CD4-positive, alpha-beta T cell (primary cell): ENCODE measurements at regions not wholly inside any gene's neighbourhood (a gene's known extent, or its start where the extent isn't known, plus 50 kb on each side); places are given as distances from the start of the nearest gene placed in this dataset.

Source experiments
- ATAC-seq: fragments of 200-7000 bp; cut with Tn5 transposase; one replicate; pipeline ENCODE4 v1.10.0; 2022; ENCODE audit warnings: mild to moderate bottlenecking; ENCODE audit not compliant: poor library complexity
- CTCF ChIA-PET: fragments of 350-600 bp; sonication (Branson Sonifier 250); formaldehyde crosslinking; loops from one replicate; lab custom pipeline; 2021; ENCODE audit warnings: antibody characterized with exemption, inconsistent platforms; lab: Charles Lee
- POLR2A ChIA-PET: fragments of 350-600 bp; sonication (Branson Sonifier 250); formaldehyde crosslinking; loops from one replicate; lab custom pipeline; 2021; ENCODE audit warnings: antibody characterized with exemption, inconsistent platforms; lab: Charles Lee
- DNase-seq, 14 experiments: peaks; one replicate each; pipeline ENCODE4 v3.0.0-alpha.2; 2013 to 2020; ENCODE audit warnings: mixed read lengths in 2 of 14
- H3K27ac ChIP-seq, 2 donors: one replicate each; pipeline versions ENCODE4 v1.5.1 to v1.7.0; 2013; ENCODE audit warnings: low read length in 2 of 2, low read depth in 1 of 2, mild to moderate bottlenecking in 1 of 2
- H3K27me3 ChIP-seq, 2 experiments: 1 replicate in 1 of 2; 2 replicates in 1 of 2; pipeline versions ENCODE4 v1.6.1 to v1.7.0; 2013; ENCODE audit warnings: low read length in 2 of 2, control low read depth in 1 of 2, mild to moderate bottlenecking in 1 of 2, moderate library complexity in 1 of 2; ENCODE audit not compliant: insufficient read depth in 2 of 2, control insufficient read depth in 1 of 2
- H3K36me3 ChIP-seq: one replicate; pipeline ENCODE4 v1.6.1; 2013; ENCODE audit warnings: low read length, control low read depth; ENCODE audit not compliant: insufficient read depth
- H3K4me1 ChIP-seq: one replicate; pipeline ENCODE4 v1.6.1; 2013; ENCODE audit warnings: low read length, control low read depth; ENCODE audit not compliant: insufficient read depth
- H3K4me3 ChIP-seq: one replicate; pipeline ENCODE4 v1.5.1; 2013; ENCODE audit warnings: mild to moderate bottlenecking, low read length, moderate library complexity
- H3K9me3 ChIP-seq, 2 experiments: 1 replicate in 1 of 2; 2 replicates in 1 of 2; pipeline versions ENCODE4 v1.6.1 to v1.7.0; 2013; ENCODE audit warnings: low read length in 2 of 2, mild to moderate bottlenecking in 2 of 2, control low read depth in 1 of 2, moderate library complexity in 1 of 2; ENCODE audit not compliant: control insufficient read depth in 1 of 2, insufficient read depth in 1 of 2
- H3K27ac Mint-ChIP-seq: one replicate; pipeline ENCODE4 v1.8.0; 2020; ENCODE audit warnings: mixed read lengths
- H3K27me3 Mint-ChIP-seq: one replicate; pipeline ENCODE4 v1.8.0; 2021; ENCODE audit warnings: mixed read lengths
- H3K36me3 Mint-ChIP-seq: one replicate; pipeline ENCODE4 v1.8.0; 2021; ENCODE audit warnings: low read depth, mixed read lengths
- H3K4me1 Mint-ChIP-seq: one replicate; pipeline ENCODE4 v1.8.0; 2021; ENCODE audit warnings: low read depth, mixed read lengths
- H3K4me3 Mint-ChIP-seq: one replicate; pipeline ENCODE4 v1.8.0; 2020; ENCODE audit warnings: mild to moderate bottlenecking, mixed read lengths
- H3K9me3 Mint-ChIP-seq: one replicate; pipeline ENCODE4 v1.8.0; 2020; ENCODE audit warnings: mixed read lengths
- intact Hi-C, 2 experiments: fragments of 100-400 bp; cut with DNase I in 1 of 2; cut with micrococcal nuclease in 1 of 2; formaldehyde crosslinking; loops; one replicate each; pipeline versions ENCODE4 v1.15.1 to v1.9.0; 2023 to 2025; cut with DNase I, micrococcal nuclease
- TF ChIP-seq, protein P1 (sequence below): fragments of 200-600 bp; IDR thresholded peaks from one replicate; pipeline ENCODE4 v1.8.0; 2022; ENCODE audit warnings: antibody characterized with exemption, mild to moderate bottlenecking

DNA sequence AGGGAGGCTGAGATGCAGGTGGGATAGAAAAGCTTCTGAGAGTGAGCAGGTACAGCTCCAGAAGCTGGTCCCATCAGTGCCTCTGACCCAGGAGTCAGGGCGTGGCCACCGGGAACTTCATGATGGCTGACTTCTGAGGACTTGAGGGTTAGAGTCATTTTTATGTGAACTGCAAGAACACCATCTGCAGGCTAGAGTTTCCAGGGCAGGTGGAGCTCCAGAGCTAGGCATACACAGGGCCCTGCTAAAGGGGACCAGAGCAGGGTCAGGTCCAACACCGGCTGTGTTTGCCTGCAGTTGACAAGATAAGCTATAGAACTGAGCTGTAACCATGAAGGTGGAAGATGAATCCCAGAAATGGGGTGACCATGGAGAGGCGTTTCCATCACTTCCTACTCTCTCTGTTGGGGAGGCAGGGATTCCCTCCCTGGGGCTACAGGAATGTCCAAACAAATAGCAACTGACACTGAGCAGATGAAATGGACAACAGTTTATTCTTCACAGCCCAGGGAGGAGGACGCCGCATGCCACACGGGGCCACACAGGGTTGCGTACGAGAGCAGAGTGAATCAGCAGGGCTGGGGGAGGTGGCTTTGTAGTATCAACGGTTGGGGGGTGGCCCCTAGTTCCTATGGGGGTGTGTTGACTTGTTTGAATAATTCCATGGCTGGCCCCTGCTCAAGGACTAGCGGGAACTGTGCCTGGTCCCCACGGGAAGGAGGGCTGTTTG, 77.6 kb upstream of the ZNF516 start:
- H3K36me3 ChIP-seq = no peaks in the 10 kb centered on the region
- TF ChIP-seq, protein P1, sequence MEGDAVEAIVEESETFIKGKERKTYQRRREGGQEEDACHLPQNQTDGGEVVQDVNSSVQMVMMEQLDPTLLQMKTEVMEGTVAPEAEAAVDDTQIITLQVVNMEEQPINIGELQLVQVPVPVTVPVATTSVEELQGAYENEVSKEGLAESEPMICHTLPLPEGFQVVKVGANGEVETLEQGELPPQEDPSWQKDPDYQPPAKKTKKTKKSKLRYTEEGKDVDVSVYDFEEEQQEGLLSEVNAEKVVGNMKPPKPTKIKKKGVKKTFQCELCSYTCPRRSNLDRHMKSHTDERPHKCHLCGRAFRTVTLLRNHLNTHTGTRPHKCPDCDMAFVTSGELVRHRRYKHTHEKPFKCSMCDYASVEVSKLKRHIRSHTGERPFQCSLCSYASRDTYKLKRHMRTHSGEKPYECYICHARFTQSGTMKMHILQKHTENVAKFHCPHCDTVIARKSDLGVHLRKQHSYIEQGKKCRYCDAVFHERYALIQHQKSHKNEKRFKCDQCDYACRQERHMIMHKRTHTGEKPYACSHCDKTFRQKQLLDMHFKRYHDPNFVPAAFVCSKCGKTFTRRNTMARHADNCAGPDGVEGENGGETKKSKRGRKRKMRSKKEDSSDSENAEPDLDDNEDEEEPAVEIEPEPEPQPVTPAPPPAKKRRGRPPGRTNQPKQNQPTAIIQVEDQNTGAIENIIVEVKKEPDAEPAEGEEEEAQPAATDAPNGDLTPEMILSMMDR = no peak
- H3K4me3 ChIP-seq = no peak overlapping the region
- H3K9me3 ChIP-seq = no peaks in the 10 kb centered on the region
- Mint-ChIP-seq H3K4me3 (no peak overlapping the region), H3K36me3 (no peaks in the 10 kb centered on the region), H3K27me3 (peaks cover 21% of the 10 kb centered on the region), H3K9me3 (no peaks in the 10 kb centered on the region), H3K4me1 (no peaks in the 10 kb centered on the region), H3K27ac (no peak overlapping the region)
- ChIA-PET CTCF (no interaction called here), POLR2A (no interaction called here)
- ATAC-seq (no peak), DNase-seq (no peak)
- H3K27ac ChIP-seq = no peak overlapping the region
- intact Hi-C loops = no loop called here
- no peaks in the 10 kb centered on the region for H3K27me3 ChIP-seq
- H3K4me1 ChIP-seq = no peaks in the 10 kb centered on the region

DNA sequence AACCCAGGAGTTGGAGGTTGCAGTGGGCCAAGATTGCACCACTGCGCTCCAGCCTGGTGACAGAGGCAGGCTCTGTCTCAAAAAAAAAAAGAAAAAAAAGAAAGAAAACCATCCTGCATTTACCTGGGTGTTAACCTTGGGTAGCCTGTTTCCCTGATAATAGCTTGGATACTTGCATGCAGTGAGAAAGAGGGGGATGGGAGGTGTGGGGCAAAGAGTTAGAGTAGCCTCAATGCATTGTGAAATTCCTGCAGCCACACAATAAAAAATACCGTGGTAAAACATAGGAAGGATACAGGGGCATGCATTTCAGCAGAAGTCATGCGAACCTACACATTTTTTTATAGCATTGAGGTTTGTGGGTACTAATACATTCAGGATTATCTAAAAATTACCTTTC, 76.6 kb upstream of the ZNF516 start:
- TF ChIP-seq, protein P1 = no peak
- Mint-ChIP-seq H3K4me1 (no peaks in the 10 kb centered on the region), H3K36me3 (no peaks in the 10 kb centered on the region), H3K27me3 (peaks cover 30% of the 10 kb centered on the region), H3K9me3 (no peaks in the 10 kb centered on the region), H3K4me3 (no peak overlapping the region), H3K27ac (no peak overlapping the region)
- no peak for ATAC-seq
- H3K27me3 ChIP-seq = no peaks in the 10 kb centered on the region
- no peaks in the 10 kb centered on the region for H3K9me3 ChIP-seq
- H3K27ac ChIP-seq = no peak overlapping the region
- intact Hi-C loops = no loop called here
- no peak for DNase-seq
- POLR2A ChIA-PET = no interaction called here
- no peaks in the 10 kb centered on the region for H3K4me1 ChIP-seq
- H3K4me3 ChIP-seq = no peak overlapping the region
- H3K36me3 ChIP-seq = no peaks in the 10 kb centered on the region
- CTCF ChIA-PET = no interaction called here

DNA sequence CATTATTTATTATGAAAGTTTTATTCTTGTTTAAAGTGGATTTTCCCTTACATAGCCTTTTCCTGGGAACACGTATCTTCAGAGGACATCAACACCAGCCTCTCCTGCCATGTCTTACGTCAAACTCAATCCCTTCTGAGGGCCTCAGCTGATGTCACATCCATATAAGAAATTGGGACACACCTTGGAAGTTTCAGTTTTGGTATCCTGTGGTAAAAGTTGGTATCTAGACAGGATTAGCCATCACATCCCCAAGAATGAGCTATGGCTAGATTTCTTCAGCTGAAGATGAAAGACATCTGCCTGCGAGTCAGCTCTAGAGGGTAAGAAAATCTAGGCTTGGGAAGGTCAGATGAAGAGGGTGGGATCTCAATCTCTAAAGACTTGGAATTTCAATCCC, 75.8 kb upstream of the ZNF516 start:
- DNase-seq (no peak), ATAC-seq (no peak)
- no peak overlapping the region for H3K27ac ChIP-seq
- H3K4me3 Mint-ChIP-seq = no peak overlapping the region
- H3K36me3 ChIP-seq = no peaks in the 10 kb centered on the region
- TF ChIP-seq, protein P1 = no peak
- intact Hi-C loops = no loop called here
- POLR2A ChIA-PET = no interaction called here
- CTCF ChIA-PET = no interaction called here
- no peaks in the 10 kb centered on the region for H3K4me1 ChIP-seq
- no peaks in the 10 kb centered on the region for H3K4me1 Mint-ChIP-seq
- H3K27me3 ChIP-seq = no peaks in the 10 kb centered on the region
- H3K27me3 Mint-ChIP-seq = peaks cover 25% of the 10 kb centered on the region
- no peaks in the 10 kb centered on the region for H3K9me3 Mint-ChIP-seq
- H3K27ac Mint-ChIP-seq = no peak overlapping the region
- no peak overlapping the region for H3K4me3 ChIP-seq
- H3K36me3 Mint-ChIP-seq = no peaks in the 10 kb centered on the region
- no peaks in the 10 kb centered on the region for H3K9me3 ChIP-seq
